ENCODE measurements at regions not wholly inside any gene's neighbourhood (a gene's known extent, or its start where the extent isn't known, plus 50 kb on each side); places are given as distances from the start of the nearest gene placed in this dataset.

DNA sequence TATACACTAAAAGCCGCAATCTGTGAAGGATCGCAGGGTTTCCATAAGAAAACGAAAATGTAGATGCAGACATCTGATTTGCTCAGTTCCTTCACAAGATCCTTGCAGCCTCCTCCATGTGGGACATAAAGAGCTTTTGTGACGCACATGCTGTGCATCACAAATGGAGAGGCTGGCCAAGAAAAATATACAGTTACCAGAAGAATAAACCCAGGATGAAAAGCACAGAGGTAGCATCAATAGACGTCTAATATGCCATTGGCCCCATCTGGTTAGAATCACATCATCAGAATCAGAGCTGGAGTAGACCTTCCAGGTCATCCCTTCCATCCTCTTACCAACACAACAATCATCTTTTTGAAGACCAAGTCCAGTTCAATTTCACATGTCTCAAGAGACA lies 517.4 kb downstream of the RAB28 start:
- TF ChIP-seq, protein P1, sequence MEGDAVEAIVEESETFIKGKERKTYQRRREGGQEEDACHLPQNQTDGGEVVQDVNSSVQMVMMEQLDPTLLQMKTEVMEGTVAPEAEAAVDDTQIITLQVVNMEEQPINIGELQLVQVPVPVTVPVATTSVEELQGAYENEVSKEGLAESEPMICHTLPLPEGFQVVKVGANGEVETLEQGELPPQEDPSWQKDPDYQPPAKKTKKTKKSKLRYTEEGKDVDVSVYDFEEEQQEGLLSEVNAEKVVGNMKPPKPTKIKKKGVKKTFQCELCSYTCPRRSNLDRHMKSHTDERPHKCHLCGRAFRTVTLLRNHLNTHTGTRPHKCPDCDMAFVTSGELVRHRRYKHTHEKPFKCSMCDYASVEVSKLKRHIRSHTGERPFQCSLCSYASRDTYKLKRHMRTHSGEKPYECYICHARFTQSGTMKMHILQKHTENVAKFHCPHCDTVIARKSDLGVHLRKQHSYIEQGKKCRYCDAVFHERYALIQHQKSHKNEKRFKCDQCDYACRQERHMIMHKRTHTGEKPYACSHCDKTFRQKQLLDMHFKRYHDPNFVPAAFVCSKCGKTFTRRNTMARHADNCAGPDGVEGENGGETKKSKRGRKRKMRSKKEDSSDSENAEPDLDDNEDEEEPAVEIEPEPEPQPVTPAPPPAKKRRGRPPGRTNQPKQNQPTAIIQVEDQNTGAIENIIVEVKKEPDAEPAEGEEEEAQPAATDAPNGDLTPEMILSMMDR (IDR thresholded peaks at IDR 0.05), result no peak
- TF ChIP-seq POLR2A (IDR thresholded peaks at IDR 0.05), result no peak
